Right cardiac atrium (tissue), 5 donors: ENCODE measurements at regions not wholly inside any gene's neighbourhood (a gene's known extent, or its start where the extent isn't known, plus 50 kb on each side); places are given as distances from the start of the nearest gene placed in this dataset.
"Not testable (repeated sequence)": the region's sequence is repeated elsewhere in the genome, so short reads cannot be mapped to it uniquely, and the experiment has no call there.

Source experiments
- ATAC-seq, 2 donors: fragments of 200-7000 bp; cut with Tn5 transposase; one replicate each; pipeline versions ENCODE4 v1.8.0 to v1.9.1; 2020; ENCODE audit warnings: moderate library complexity in 2 of 2, mild to moderate bottlenecking in 1 of 2
- DNase-seq, 3 donors: peaks; one replicate each; pipeline ENCODE4 v3.0.0-alpha.2; 2020
- H3K27ac ChIP-seq: one replicate; pipeline ENCODE4 v1.5.1; 2013; ENCODE audit warnings: mild to moderate bottlenecking, low read length, control low read depth, moderate library complexity
- H3K27me3 ChIP-seq: one replicate; pipeline ENCODE4 v1.6.1; 2013; ENCODE audit not compliant: control insufficient read depth, insufficient read depth
- H3K4me1 ChIP-seq: one replicate; pipeline ENCODE4 v1.6.1; 2013; ENCODE audit warnings: low read length; ENCODE audit not compliant: control insufficient read depth, insufficient read depth
- H3K4me3 ChIP-seq: one replicate; pipeline ENCODE4 v1.5.1; 2013; ENCODE audit warnings: low read length, control low read depth
- H3K9me3 ChIP-seq: one replicate; pipeline ENCODE4 v1.6.1; 2013; ENCODE audit warnings: low read length; ENCODE audit not compliant: control insufficient read depth
- WGBS: extraction: QIAGEN DNeasy Blood & Tissue Kit; methylation state at CpG from one replicate; pipeline ENCODE4 v1.1.7; 2013; 5-methylcytosine and 5-hydroxymethylcytosine counted together
- intact Hi-C, 4 donors: fragments of 100-400 bp; cut with DNase I; formaldehyde crosslinking; loops; one replicate each; pipeline versions ENCODE4 v1.11.0 to v1.14.0; 2022 to 2023
- donor health status: healthy with polysubstance abuse.
- donor health status: DM: no; HTN: yes; CAD: no.
- donor health status: DM: no; HTN: no; CAD: no.
- donor health status: DM: no; HTN: yes; CAD: no; lungs with severe emphysema.
- donor health status: DM: yes; HTN: yes; CAD: no.

- H3K4me1 ChIP-seq, ATAC-seq, H3K27me3 ChIP-seq, intact Hi-C loops, H3K27ac ChIP-seq, H3K9me3 ChIP-seq, H3K4me3 ChIP-seq, DNase-seq: not testable (repeated sequence)
- 44% methylated on average over 1 of the region's 3 CpGs for WGBS
These were observed 103.0 kb downstream of the NSUN5 start for GRCh38 chr7:73205594-73205993.

GRCh38 chr7:73204898-73205297 lies 103.7 kb downstream of the NSUN5 start:
- H3K4me3 ChIP-seq, H3K4me1 ChIP-seq, ATAC-seq, intact Hi-C loops, H3K27ac ChIP-seq, H3K27me3 ChIP-seq, H3K9me3 ChIP-seq, DNase-seq: not testable (repeated sequence)
- WGBS = 79% methylated on average over 5 of the region's 5 CpGs

- ATAC-seq, H3K4me1 ChIP-seq, intact Hi-C loops, H3K27me3 ChIP-seq, H3K9me3 ChIP-seq, H3K27ac ChIP-seq, H3K4me3 ChIP-seq: not testable (repeated sequence)
- WGBS = 96% methylated on average over 5 of the region's 5 CpGs
- peak in 1 of 3 donors; percentile 12 for DNase-seq
These were observed 105.3 kb downstream of the NSUN5 start for GRCh38 chr7:73203312-73203711.

GRCh38 chr7:73201264-73201663 lies 107.4 kb downstream of the NSUN5 start:
- DNase-seq, intact Hi-C loops, H3K27me3 ChIP-seq, H3K9me3 ChIP-seq, H3K4me1 ChIP-seq, H3K4me3 ChIP-seq, H3K27ac ChIP-seq: not testable (repeated sequence)
- WGBS = 94% methylated on average over 8 of the region's 9 CpGs
- ATAC-seq = peak in 1 of 2 donors; percentile 22

GRCh38 chr7:73200518-73201099 lies 108.0 kb downstream of the NSUN5 start:
- no CpG with 5 or more reads among the region's 9 CpGs for WGBS
- H3K4me1 ChIP-seq, H3K27ac ChIP-seq, H3K4me3 ChIP-seq, DNase-seq, intact Hi-C loops, H3K9me3 ChIP-seq, H3K27me3 ChIP-seq: not testable (repeated sequence)
- ATAC-seq = peak; percentile 79 to 91

- WGBS = 96% methylated on average over 8 of the region's 10 CpGs
- H3K4me1 ChIP-seq, DNase-seq, H3K9me3 ChIP-seq, ATAC-seq, intact Hi-C loops, H3K27me3 ChIP-seq, H3K27ac ChIP-seq, H3K4me3 ChIP-seq: not testable (repeated sequence)
These were observed 108.2 kb upstream of the SPDYE9 start for GRCh38 chr7:73193991-73194390.

GRCh38 chr7:73190483-73191155 lies 104.8 kb upstream of the SPDYE9 start:
- H3K4me1 ChIP-seq, DNase-seq, H3K4me3 ChIP-seq, H3K27me3 ChIP-seq, H3K27ac ChIP-seq, H3K9me3 ChIP-seq, intact Hi-C loops: not testable (repeated sequence)
- WGBS = 64% methylated on average over 4 of the region's 9 CpGs
- peak; percentile 84 to 93 for ATAC-seq

GRCh38 chr7:73188287-73188686 lies 102.4 kb upstream of the SPDYE9 start:
- H3K9me3 ChIP-seq, ATAC-seq, H3K27me3 ChIP-seq, H3K4me3 ChIP-seq, intact Hi-C loops, H3K4me1 ChIP-seq, H3K27ac ChIP-seq: not testable (repeated sequence)
- peak in 1 of 3 donors; percentile 14 for DNase-seq
- 95% methylated on average over 5 of the region's 9 CpGs for WGBS

- intact Hi-C loops, H3K4me3 ChIP-seq, H3K27me3 ChIP-seq, DNase-seq, H3K9me3 ChIP-seq, H3K27ac ChIP-seq, ATAC-seq, H3K4me1 ChIP-seq: not testable (repeated sequence)
- no CpG with 5 or more reads among the region's 14 CpGs for WGBS
These were observed 100.9 kb upstream of the SPDYE9 start for GRCh38 chr7:73186589-73187309.

- H3K4me1 ChIP-seq, H3K9me3 ChIP-seq, intact Hi-C loops, H3K27me3 ChIP-seq, ATAC-seq, H3K4me3 ChIP-seq, H3K27ac ChIP-seq, DNase-seq: not testable (repeated sequence)
- no CpG with 5 or more reads among the region's 5 CpGs for WGBS
These were observed 91.0 kb upstream of the SPDYE9 start for GRCh38 chr7:73176813-73177212.

- ATAC-seq, intact Hi-C loops, H3K4me1 ChIP-seq, H3K9me3 ChIP-seq, H3K27me3 ChIP-seq, H3K27ac ChIP-seq, H3K4me3 ChIP-seq, DNase-seq: not testable (repeated sequence)
- no CpG with 5 or more reads among the region's 10 CpGs for WGBS
These were observed 89.5 kb upstream of the SPDYE9 start for GRCh38 chr7:73175322-73175721.
